K562 (cell line): ENCODE measurements at regions not wholly inside any gene's neighbourhood (a gene's known extent, or its start where the extent isn't known, plus 50 kb on each side); places are given as distances from the start of the nearest gene placed in this dataset.

ENCODE experiments used
- ATAC-seq: fragments of 200-7000 bp; cut with Tn5 transposase; 3 replicates; pipeline ENCODE4 v1.9.1; 2020; ENCODE audit warnings: moderate library complexity
- BruUV-seq: library from RNA; stranded (reverse); fragments of 400-500 nt; replicated peaks from 2 replicates; lab custom pipeline; 2021; lab: Mats Ljungman, UMichigan
- CTCF ChIA-PET: fragments of 300-600 bp; formaldehyde crosslinking; extraction: SDS; loops from one replicate; lab custom pipeline; 2021; ENCODE audit warnings: low intra/inter-chr PET ratio; lab: Yijun Ruan, JAX
- POLR2A ChIA-PET: fragments of 300-600, 350-650 bp; sonication (Branson Sonifier 250); formaldehyde crosslinking; extraction: SDS; loops from one replicate; lab custom pipeline; 2021; ENCODE audit warnings: antibody characterized with exemption, inconsistent platforms; lab: Yijun Ruan, JAX
- DNase-seq, 4 experiments: peaks; one replicate each; pipeline versions ENCODE4 v3.0.0 to v3.0.0-alpha.2; 2011 to 2018; ENCODE audit warnings: low spot score in 3 of 4, mixed read lengths in 3 of 4; ENCODE audit errors: extremely low read depth in 1 of 4
- FAIRE-seq: peaks from 2 replicates; lab custom pipeline; 2011; peaks lifted over from hg19 to GRCh38; lab: Jason Lieb, UNC
- H2AFZ ChIP-seq: 2 replicates; pipeline ENCODE4 v1.6.0; 2011; ENCODE audit warnings: low read depth, low read length, control low read depth, inconsistent platforms
- H3K27ac ChIP-seq: fragments of 200-600 bp; 3 replicates; pipeline ENCODE4 v1.8.0; 2011; ENCODE audit warnings: low read depth, mild to moderate bottlenecking, control low read depth, inconsistent platforms, low read length, moderate library complexity, mixed read lengths; ENCODE audit errors: extremely low read depth
- H3K27me3 ChIP-seq, 2 experiments: fragments of 300-600 bp in 1 of 2; 2 replicates in 1 of 2; 3 replicates in 1 of 2; pipeline versions ENCODE4 v1.6.0 to v1.8.0; 2011; ENCODE audit warnings: inconsistent platforms in 2 of 2, low read length in 2 of 2, mild to moderate bottlenecking in 1 of 2, mixed read lengths in 1 of 2, moderate library complexity in 1 of 2; ENCODE audit not compliant: control insufficient read depth in 2 of 2, insufficient read depth in 2 of 2
- H3K36me3 ChIP-seq: fragments of 300-600 bp; 3 replicates; pipeline ENCODE4 v1.8.0; 2011; ENCODE audit warnings: mild to moderate bottlenecking, low read length, inconsistent platforms; ENCODE audit not compliant: control insufficient read depth, insufficient read depth
- H3K4me1 ChIP-seq, 2 experiments: fragments of 200-600 bp in 1 of 2; replicated peaks in 1 of 2; 2 replicates in 1 of 2; 3 replicates in 1 of 2; pipeline versions ENCODE4 v1.5.1 to v1.8.0; 2011; ENCODE audit warnings: inconsistent platforms in 2 of 2, low read length in 2 of 2, mild to moderate bottlenecking in 1 of 2, mixed read lengths in 1 of 2, moderate library complexity in 1 of 2; ENCODE audit not compliant: control insufficient read depth in 2 of 2, insufficient read depth in 2 of 2
- H3K4me2 ChIP-seq: 2 replicates; pipeline ENCODE4 v1.6.1; 2011; ENCODE audit warnings: low read length, control low read depth, inconsistent platforms, mixed read lengths; ENCODE audit not compliant: insufficient read depth
- H3K4me3 ChIP-seq: fragments of 200-600 bp; sonication (generic), shearing (Covaris generic); 2 replicates; pipeline ENCODE4 v1.5.1; 2016; ENCODE audit warnings: control low read depth, inconsistent platforms
- H3K79me2 ChIP-seq: fragments of 200-600 bp; 3 replicates; pipeline ENCODE4 v1.8.0; 2011; ENCODE audit warnings: low read length, inconsistent platforms; ENCODE audit not compliant: control insufficient read depth, insufficient read depth
- H3K9ac ChIP-seq, 2 experiments: 2 replicates each; pipeline versions ENCODE4 v1.6.0 to v1.6.1; 2011; ENCODE audit warnings: low read depth in 2 of 2, low read length in 2 of 2, control low read depth in 1 of 2, inconsistent platforms in 1 of 2, mild to moderate bottlenecking in 1 of 2, mixed read lengths in 1 of 2; ENCODE audit not compliant: insufficient read depth in 1 of 2
- H3K9me1 ChIP-seq: one replicate; pipeline ENCODE4 v1.6.0; 2011; ENCODE audit warnings: inconsistent platforms, mild to moderate bottlenecking, low read length, moderate library complexity; ENCODE audit not compliant: control insufficient read depth, insufficient read depth
- H3K9me3 ChIP-seq: replicated peaks from 2 replicates; pipeline ENCODE4 v1.5.1; 2011; ENCODE audit warnings: low read depth, low read length, inconsistent platforms; ENCODE audit not compliant: control insufficient read depth, insufficient read depth
- H4K20me1 ChIP-seq: replicated peaks from 2 replicates; pipeline ENCODE4 v1.6.1; 2011; ENCODE audit warnings: low read length, inconsistent platforms, mixed read lengths; ENCODE audit not compliant: control insufficient read depth, insufficient read depth
- HNRNPK ChIP-seq: fragments of 200-400 bp; formaldehyde crosslinking; IDR thresholded peaks from one replicate; pipeline ENCODE4 v1.6.1; 2018; ENCODE audit warnings: mild to moderate bottlenecking, low read depth, low read length; ENCODE audit not compliant: poor library complexity, severe bottlenecking
- NR2C1 ChIP-seq, 2 experiments: fragments of 450-650 bp; IDR thresholded peaks; 2 replicates each; pipeline ENCODE4 v1.6.1; 2017; ENCODE audit warnings: mild to moderate bottlenecking in 2 of 2, antibody characterized with exemption in 1 of 2, inconsistent platforms in 1 of 2, missing compliant biosample characterization in 1 of 2, missing genetic modification characterization in 1 of 2
- SETDB1 ChIP-seq: IDR thresholded peaks from one replicate; pipeline ENCODE4 v1.6.1; 2012; ENCODE audit warnings: low read length, control low read depth, inconsistent platforms
- ZNF589 ChIP-seq: fragments of 200-800 bp; sonication (Bioruptor generic); IDR thresholded peaks from 2 replicates; pipeline ENCODE4 v1.6.1; 2016; ENCODE audit warnings: low read depth, missing genetic modification characterization, missing compliant biosample characterization
- WGBS: fragments of 100-300 bp; shearing (Covaris generic); methylation state at CpG from one replicate; pipeline ENCODE4 v1.1.6; 2016; ENCODE audit warnings: low coverage, mixed read lengths; ENCODE audit not compliant: insufficient coverage; ENCODE audit errors: missing lambda C conversion rate; 5-methylcytosine and 5-hydroxymethylcytosine counted together
- in situ Hi-C: fragments of 300-500 bp; cut with MboI; formaldehyde crosslinking; loops from 4 replicates; pipeline ENCODE4 v1.15.0; 2018; ENCODE audit warnings: inconsistent platforms, mixed read lengths
- intact Hi-C: fragments of 100-400 bp; cut with micrococcal nuclease; formaldehyde crosslinking; loops from 2 replicates; pipeline ENCODE4 v1.14.2; 2022
- TF ChIP-seq, protein P1 (sequence below), 2 experiments: fragments of 450-650 bp; IDR thresholded peaks; 2 replicates each; pipeline ENCODE4 v1.6.1; 2016; ENCODE audit warnings: mild to moderate bottlenecking in 2 of 2, borderline replicate concordance in 1 of 2, low read depth in 1 of 2, moderate library complexity in 1 of 2
- TF ChIP-seq, protein P2 (sequence below): fragments of 450-650 bp; IDR thresholded peaks from 2 replicates; pipeline ENCODE4 v1.6.1; 2018; ENCODE audit warnings: mild to moderate bottlenecking, low read depth; ENCODE audit not compliant: partially characterized antibody

DNA sequence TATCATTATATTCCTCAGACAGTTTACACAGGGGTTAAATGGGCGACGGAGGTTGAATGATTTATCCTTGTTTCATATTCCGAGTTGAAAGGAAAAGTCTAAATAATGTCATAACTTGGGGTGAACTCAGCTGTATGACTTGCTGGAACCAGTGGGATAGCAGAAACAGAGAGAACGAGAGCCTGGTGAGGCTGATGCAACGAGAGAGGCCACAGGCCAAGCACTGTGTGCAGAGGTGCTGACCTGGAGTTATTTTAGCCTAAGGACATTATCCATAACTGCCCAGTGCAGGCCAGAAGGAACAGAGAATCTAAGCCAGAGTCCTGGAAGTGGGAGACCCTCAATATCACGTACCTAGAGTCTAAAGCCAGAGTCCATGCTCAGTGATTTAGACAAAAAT lies 394.9 kb downstream of the MAFB start (continued):
- TF ChIP-seq, protein P1, sequence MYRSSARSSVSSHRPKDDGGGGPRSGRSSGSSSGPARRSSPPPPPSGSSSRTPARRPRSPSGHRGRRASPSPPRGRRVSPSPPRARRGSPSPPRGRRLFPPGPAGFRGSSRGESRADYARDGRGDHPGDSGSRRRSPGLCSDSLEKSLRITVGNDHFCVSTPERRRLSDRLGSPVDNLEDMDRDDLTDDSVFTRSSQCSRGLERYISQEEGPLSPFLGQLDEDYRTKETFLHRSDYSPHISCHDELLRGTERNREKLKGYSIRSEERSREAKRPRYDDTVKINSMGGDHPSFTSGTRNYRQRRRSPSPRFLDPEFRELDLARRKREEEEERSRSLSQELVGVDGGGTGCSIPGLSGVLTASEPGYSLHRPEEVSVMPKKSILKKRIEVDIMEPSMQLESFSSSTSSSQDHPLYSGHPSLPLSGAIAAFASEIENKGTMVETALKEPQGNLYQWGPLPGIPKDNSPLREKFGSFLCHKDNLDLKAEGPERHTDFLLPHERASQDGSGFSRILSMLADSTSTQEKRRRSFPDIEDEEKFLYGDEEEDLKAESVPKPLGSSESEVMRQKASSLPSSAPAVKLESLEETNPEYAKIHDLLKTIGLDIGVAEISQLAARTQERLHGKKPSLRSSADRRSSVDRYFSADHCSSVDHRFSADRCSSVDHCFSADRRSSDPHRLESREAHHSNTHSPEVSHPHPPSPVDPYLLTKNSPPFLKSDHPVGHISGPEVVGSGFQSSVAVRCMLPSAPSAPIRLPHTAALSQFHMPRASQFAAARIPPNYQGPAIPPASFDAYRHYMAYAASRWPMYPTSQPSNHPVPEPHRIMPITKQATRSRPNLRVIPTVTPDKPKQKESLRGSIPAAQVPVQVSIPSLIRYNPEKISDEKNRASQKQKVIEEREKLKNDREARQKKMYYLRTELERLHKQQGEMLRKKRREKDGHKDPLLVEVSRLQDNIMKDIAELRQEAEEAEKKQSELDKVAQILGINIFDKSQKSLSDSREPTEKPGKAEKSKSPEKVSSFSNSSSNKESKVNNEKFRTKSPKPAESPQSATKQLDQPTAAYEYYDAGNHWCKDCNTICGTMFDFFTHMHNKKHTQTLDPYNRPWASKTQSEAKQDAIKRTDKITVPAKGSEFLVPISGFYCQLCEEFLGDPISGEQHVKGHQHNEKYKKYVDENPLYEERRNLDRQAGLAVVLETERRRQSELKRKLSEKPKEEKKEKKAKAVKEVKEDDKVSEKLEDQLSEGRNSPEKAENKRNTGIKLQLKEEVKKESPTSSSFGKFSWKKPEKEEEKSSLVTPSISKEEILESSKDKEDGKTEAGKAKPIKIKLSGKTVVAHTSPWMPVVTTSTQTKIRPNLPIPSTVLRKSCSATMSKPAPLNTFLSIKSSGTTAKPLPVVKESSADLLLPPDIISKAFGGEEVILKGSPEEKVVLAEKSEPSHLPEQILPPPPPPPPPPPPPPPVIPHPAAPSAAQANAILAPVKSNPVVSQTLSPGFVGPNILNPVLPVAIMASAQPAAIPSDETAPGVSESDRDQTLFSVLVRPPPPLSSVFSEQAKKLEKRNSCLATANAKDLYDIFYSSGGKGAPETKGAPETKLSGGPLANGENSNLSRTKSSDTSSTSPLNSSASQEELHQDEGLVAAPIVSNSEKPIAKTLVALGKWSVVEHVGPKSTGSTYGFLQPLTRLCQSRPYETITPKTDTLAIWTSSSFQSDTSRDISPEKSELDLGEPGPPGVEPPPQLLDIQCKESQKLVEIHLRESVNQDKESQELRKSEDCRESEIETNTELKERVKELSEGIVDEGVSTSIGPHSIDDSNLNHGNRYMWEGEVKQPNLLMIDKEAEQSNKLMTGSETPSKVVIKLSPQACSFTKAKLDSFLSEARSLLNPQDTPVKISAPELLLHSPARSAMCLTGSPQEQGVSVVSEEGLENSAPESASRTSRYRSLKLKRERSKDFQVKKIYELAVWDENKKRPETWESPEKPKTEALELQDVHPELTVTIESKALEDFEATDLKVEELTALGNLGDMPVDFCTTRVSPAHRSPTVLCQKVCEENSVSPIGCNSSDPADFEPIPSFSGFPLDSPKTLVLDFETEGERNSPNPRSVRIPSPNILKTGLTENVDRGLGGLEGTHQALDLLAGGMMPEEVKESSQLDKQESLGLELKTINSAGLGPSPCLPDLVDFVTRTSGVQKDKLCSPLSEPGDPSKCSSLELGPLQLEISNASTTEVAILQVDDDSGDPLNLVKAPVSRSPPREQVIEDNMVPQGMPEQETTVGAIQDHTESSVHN (IDR thresholded peaks at IDR 0.05; ENCODE audit: borderline replicate concordance in 1 of 2, low read depth in 1 of 2) = no peak

DNA sequence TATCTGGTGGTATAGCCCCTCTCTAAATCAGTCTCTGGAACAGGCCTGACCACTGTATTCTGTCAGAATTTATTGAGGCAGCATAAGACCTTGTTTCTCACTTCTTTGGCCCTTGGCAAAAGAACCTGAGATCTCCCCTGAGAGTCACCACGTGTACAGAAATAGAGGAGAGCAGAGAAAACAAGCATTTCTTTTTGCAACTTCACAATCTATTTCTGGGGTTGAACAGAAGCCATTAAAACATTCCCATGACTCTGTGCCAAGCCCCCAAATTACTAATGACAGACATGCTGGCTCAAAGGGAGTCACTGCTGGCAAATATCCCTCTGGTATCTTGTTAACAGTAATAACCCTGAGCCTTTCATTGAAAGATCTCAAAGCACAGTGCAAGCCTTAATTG lies 395.3 kb downstream of the MAFB start:
- TF ChIP-seq SETDB1 (no peak), NR2C1 (IDR thresholded peaks at IDR 0.05) (no peak), NR2C1 (tag; IDR thresholded peaks at IDR 0.05) (no peak), HNRNPK (no peak), ZNF589 (CRISPR knock-in tag) (no peak)
- TF ChIP-seq, protein P2, sequence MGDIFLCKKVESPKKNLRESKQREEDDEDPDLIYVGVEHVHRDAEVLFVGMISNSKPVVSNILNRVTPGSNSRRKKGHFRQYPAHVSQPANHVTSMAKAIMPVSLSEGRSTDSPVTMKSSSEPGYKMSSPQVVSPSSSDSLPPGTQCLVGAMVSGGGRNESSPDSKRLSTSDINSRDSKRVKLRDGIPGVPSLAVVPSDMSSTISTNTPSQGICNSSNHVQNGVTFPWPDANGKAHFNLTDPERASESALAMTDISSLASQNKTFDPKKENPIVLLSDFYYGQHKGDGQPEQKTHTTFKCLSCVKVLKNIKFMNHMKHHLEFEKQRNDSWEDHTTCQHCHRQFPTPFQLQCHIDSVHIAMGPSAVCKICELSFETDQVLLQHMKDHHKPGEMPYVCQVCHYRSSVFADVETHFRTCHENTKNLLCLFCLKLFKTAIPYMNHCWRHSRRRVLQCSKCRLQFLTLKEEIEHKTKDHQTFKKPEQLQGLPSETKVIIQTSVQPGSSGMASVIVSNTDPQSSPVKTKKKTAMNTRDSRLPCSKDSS = no peak
- Histone ChIP-seq H3K9me1 (no peaks in the 10 kb centered on the region), H2AFZ (no peak overlapping the region), H3K4me3 (no peak overlapping the region), H3K4me1 (no peaks in the 10 kb centered on the region), H3K9ac (no peak overlapping the region), H3K27ac (no peak overlapping the region), H3K36me3 (no peaks in the 10 kb centered on the region), H3K4me2 (no peak overlapping the region), H3K9me3 (no peaks in the 10 kb centered on the region), H4K20me1 (no peaks in the 10 kb centered on the region), H3K79me2 (no peaks in the 10 kb centered on the region), H3K27me3 (no peaks in the 10 kb centered on the region)
- DNase-seq (no peak), FAIRE-seq (no peak), ATAC-seq (no peak)
- in situ Hi-C loops (no loop called here), intact Hi-C loops (no loop called here)
- WGBS = 0% methylated on average over 1 of the region's 1 CpG
- ChIA-PET POLR2A (no interaction called here), CTCF (no interaction called here)
- BruUV-seq = no TSS peak
